ENCODE measurements at regions not wholly inside any gene's neighbourhood (a gene's known extent, or its start where the extent isn't known, plus 50 kb on each side); places are given as distances from the start of the nearest gene placed in this dataset.
A peak's percentile ranks its signal among the peaks of the same experiment; 100 is the strongest.

DNA sequence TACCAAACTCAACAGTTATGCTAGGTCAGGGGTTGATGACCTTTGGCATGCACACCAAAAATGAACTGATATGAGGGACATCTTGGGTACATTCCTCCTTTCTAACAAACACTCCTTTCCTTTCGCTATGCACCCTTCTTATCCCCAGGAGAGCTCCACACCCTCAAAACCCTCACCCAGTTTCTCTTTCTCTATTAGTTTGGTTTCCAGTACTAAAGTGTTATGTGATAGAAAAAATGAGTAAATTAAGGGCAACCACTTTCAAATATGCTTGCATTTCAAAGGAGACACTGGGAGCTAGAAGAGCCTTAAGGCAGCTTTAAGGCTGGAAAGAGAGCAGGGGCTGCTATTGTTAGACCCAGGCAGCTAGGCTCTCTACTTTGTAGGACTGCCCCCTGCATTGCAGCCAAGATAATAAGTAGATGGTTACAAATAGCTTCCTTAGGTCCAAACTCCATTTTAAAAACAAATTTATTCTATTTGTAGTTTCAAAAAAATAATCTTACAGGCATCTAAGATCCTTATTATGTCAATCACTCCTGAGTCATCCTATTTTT is 244.3 kb downstream of the ZIC1 start:
- DNase-seq (ENCODE audit: low read depth) = no peak
- Histone ChIP-seq H4K20me1 (ENCODE audit: insufficient read depth, low read length) (no peaks in the 10 kb centered on the region), H3K79me2 (ENCODE audit: insufficient read depth, low read length) (no peaks in the 10 kb centered on the region), H3K27me3 (ENCODE audit: insufficient read depth, low read length) (no peaks in the 10 kb centered on the region), H3K27ac (ENCODE audit: low read depth, low read length) (no peak overlapping the region), H3K9ac (ENCODE audit: low read length) (no peak overlapping the region), H2AFZ (ENCODE audit: low read depth, low read length) (no peak overlapping the region), H3K4me1 (ENCODE audit: insufficient read depth, low read length) (peaks cover 22% of the 10 kb centered on the region), H3K9me3 (ENCODE audit: insufficient read depth, low read depth, low read length) (no peaks in the 10 kb centered on the region), H3K4me3 (ENCODE audit: insufficient read depth, low read depth, low read length) (no peak overlapping the region), H3K4me2 (ENCODE audit: low read length) (no peak overlapping the region), H3K36me3 (ENCODE audit: insufficient read depth, low read length) (no peaks in the 10 kb centered on the region)
- TF ChIP-seq EZH2 (IDR thresholded peaks at IDR 0.05; ENCODE audit: insufficient read depth, low read length) = no peak
- TF ChIP-seq CTCF (IDR thresholded peaks at IDR 0.05; ENCODE audit: insufficient read depth, low read depth, low read length) = no peak
- Mint-ChIP-seq H3K27ac (ENCODE audit: unreplicated experiment) (peak overlapping the region; percentile 59), H3K4me1 (ENCODE audit: low read depth, unreplicated experiment) (peaks cover 41% of the 10 kb centered on the region), H3K9me3 (ENCODE audit: unreplicated experiment) (no peaks in the 10 kb centered on the region), H3K36me3 (ENCODE audit: low read depth, unreplicated experiment) (no peaks in the 10 kb centered on the region), H3K4me3 (ENCODE audit: unreplicated experiment) (peak overlapping the region; percentile 67), H3K27me3 (ENCODE audit: low read depth, unreplicated experiment) (no peaks in the 10 kb centered on the region)
- FAIRE-seq = peak; percentile 17

DNA sequence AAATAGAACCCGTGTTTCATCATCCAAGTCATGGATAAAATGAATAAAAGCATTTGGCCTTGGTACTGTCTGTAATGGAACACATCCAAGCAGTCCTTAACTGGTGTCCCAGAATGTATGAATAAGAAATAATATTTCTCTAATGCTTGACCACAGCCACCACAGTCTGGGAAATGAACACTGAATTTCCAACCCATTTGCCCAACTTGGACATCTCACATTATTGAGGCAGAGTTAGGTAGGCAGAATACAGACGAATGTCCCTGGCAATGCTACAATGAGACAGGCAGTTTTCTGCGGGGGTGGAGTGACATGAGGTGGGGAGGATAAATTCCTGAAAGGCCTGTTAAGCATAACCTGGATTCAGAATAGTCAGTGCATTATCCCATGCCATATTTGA is 245.7 kb downstream of the ZIC1 start:
- H4K20me1 ChIP-seq (ENCODE audit: insufficient read depth, low read length) = no peaks in the 10 kb centered on the region
- peak overlapping the region; percentile 37 for H3K4me2 ChIP-seq (ENCODE audit: low read length)
- no peaks in the 10 kb centered on the region for H3K9me3 ChIP-seq (ENCODE audit: insufficient read depth, low read depth, low read length)
- no peaks in the 10 kb centered on the region for H3K27me3 ChIP-seq (ENCODE audit: insufficient read depth, low read length)
- H3K4me1 Mint-ChIP-seq (ENCODE audit: low read depth, unreplicated experiment) = peaks cover 41% of the 10 kb centered on the region
- no peaks in the 10 kb centered on the region for H3K36me3 Mint-ChIP-seq (ENCODE audit: low read depth, unreplicated experiment)
- H3K27ac ChIP-seq (ENCODE audit: low read depth, low read length) = peak overlapping the region; percentile 25
- no peak overlapping the region for H2AFZ ChIP-seq (ENCODE audit: low read depth, low read length)
- H3K27me3 Mint-ChIP-seq (ENCODE audit: low read depth, unreplicated experiment) = no peaks in the 10 kb centered on the region
- H3K9ac ChIP-seq (ENCODE audit: low read length) = no peak overlapping the region
- no peaks in the 10 kb centered on the region for H3K9me3 Mint-ChIP-seq (ENCODE audit: unreplicated experiment)
- DNase-seq (ENCODE audit: low read depth) = peak; percentile 85
- H3K36me3 ChIP-seq (ENCODE audit: insufficient read depth, low read length) = no peaks in the 10 kb centered on the region
- H3K27ac Mint-ChIP-seq (ENCODE audit: unreplicated experiment) = peak overlapping the region; percentile 97
- H3K4me3 Mint-ChIP-seq (ENCODE audit: unreplicated experiment) = no peak overlapping the region
- TF ChIP-seq EZH2 (IDR thresholded peaks at IDR 0.05; ENCODE audit: insufficient read depth, low read length) (no peak), CTCF (IDR thresholded peaks at IDR 0.05; ENCODE audit: insufficient read depth, low read depth, low read length) (no peak)
- no peak overlapping the region for H3K4me3 ChIP-seq (ENCODE audit: insufficient read depth, low read depth, low read length)
- H3K4me1 ChIP-seq (ENCODE audit: insufficient read depth, low read length) = peaks cover 22% of the 10 kb centered on the region
- no peak for FAIRE-seq
- no peaks in the 10 kb centered on the region for H3K79me2 ChIP-seq (ENCODE audit: insufficient read depth, low read length)

- Histone ChIP-seq H2AFZ (ENCODE audit: low read depth, low read length) (no peak overlapping the region), H3K4me2 (ENCODE audit: low read length) (peak overlapping the region; percentile 37), H3K27me3 (ENCODE audit: insufficient read depth, low read length) (no peaks in the 10 kb centered on the region), H3K4me3 (ENCODE audit: insufficient read depth, low read depth, low read length) (no peak overlapping the region), H3K79me2 (ENCODE audit: insufficient read depth, low read length) (no peaks in the 10 kb centered on the region), H3K9ac (ENCODE audit: low read length) (no peak overlapping the region), H4K20me1 (ENCODE audit: insufficient read depth, low read length) (no peaks in the 10 kb centered on the region), H3K27ac (ENCODE audit: low read depth, low read length) (peak overlapping the region; percentile 25), H3K36me3 (ENCODE audit: insufficient read depth, low read length) (no peaks in the 10 kb centered on the region), H3K4me1 (ENCODE audit: insufficient read depth, low read length) (peaks cover 22% of the 10 kb centered on the region), H3K9me3 (ENCODE audit: insufficient read depth, low read depth, low read length) (no peaks in the 10 kb centered on the region)
- H3K27me3 Mint-ChIP-seq (ENCODE audit: low read depth, unreplicated experiment) = no peaks in the 10 kb centered on the region
- H3K36me3 Mint-ChIP-seq (ENCODE audit: low read depth, unreplicated experiment) = no peaks in the 10 kb centered on the region
- DNase-seq (ENCODE audit: low read depth) = peak; percentile 86
- peak; percentile 20 for FAIRE-seq
- TF ChIP-seq EZH2 (IDR thresholded peaks at IDR 0.05; ENCODE audit: insufficient read depth, low read length) (no peak), CTCF (IDR thresholded peaks at IDR 0.05; ENCODE audit: insufficient read depth, low read depth, low read length) (no peak)
- H3K4me1 Mint-ChIP-seq (ENCODE audit: low read depth, unreplicated experiment) = peaks cover 41% of the 10 kb centered on the region
- H3K27ac Mint-ChIP-seq (ENCODE audit: unreplicated experiment) = peak overlapping the region; percentile 97
- H3K9me3 Mint-ChIP-seq (ENCODE audit: unreplicated experiment) = no peaks in the 10 kb centered on the region
- no peak overlapping the region for H3K4me3 Mint-ChIP-seq (ENCODE audit: unreplicated experiment)
These were observed 246.1 kb downstream of the ZIC1 start for GRCh38 chr3:147655236-147655635.
